SK-N-MC (cell line): ENCODE measurements at regions not wholly inside any gene's neighbourhood (a gene's known extent, or its start where the extent isn't known, plus 50 kb on each side); places are given as distances from the start of the nearest gene placed in this dataset.

Experiments used
- DNase-seq: peaks from one replicate; pipeline ENCODE4 v3.0.0-alpha.2; 2011; ENCODE audit warnings: low read depth, low spot score
- H3K27ac ChIP-seq: fragments of 200-600 bp; sonication (generic); 2 replicates; pipeline ENCODE4 v1.5.1; 2016; ENCODE audit warnings: mixed run types
- H3K36me3 ChIP-seq: fragments of 200-600 bp; sonication (generic); 2 replicates; pipeline ENCODE4 v1.6.1; 2017; ENCODE audit warnings: antibody characterized with exemption, low read length, mixed read lengths; ENCODE audit not compliant: insufficient read depth
- H3K4me3 ChIP-seq: fragments of 200-600 bp; sonication (generic); 2 replicates; pipeline ENCODE4 v1.5.1; 2016
- H3K9ac ChIP-seq: fragments of 200-600 bp; sonication (generic); 2 replicates; pipeline ENCODE4 v1.8.0; 2017; ENCODE audit warnings: mixed run types, mixed read lengths; ENCODE audit not compliant: insufficient read length
- H3K9me3 ChIP-seq: fragments of 200-600 bp; sonication (generic); 2 replicates; pipeline ENCODE4 v1.6.1; 2017; ENCODE audit warnings: low read depth, mild to moderate bottlenecking, antibody characterized with exemption, low read length, moderate library complexity, mixed read lengths
- EZH2 ChIP-seq: fragments of 200-600 bp; sonication (generic); IDR thresholded peaks from one replicate; pipeline ENCODE4 v1.6.1; 2017; ENCODE audit warnings: antibody characterized with exemption
- FOXP2 ChIP-seq: optimal IDR thresholded peaks from 2 replicates; pipeline ENCODE3; 2011; ENCODE audit warnings: mild to moderate bottlenecking, moderate library complexity; ENCODE audit not compliant: insufficient read depth; ENCODE audit errors: extremely low read length, control extremely low read depth
- POLR2AphosphoS5 ChIP-seq: IDR thresholded peaks from 2 replicates; pipeline ENCODE4 v1.6.1; 2012; ENCODE audit warnings: mild to moderate bottlenecking, low read depth, low read length, borderline replicate concordance

DNA sequence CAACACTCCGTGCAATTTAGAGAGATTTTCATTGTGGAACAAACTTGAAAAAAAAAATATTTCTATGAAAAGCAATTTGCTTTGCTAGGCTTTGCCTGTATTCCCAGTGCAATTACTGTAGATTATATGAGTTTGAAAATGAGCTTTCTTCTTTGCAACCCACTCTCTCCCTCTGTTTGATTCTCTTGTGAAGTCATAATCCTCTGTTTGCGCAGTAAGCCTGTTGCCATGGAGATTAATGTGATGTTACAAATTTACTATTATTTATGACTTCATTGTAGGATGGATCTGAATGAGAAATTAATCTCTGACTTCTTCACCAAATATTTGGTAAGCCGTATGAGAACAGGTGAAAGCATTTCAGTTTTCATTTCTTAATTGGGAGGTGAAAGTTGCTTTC, 320.3 kb downstream of the SPATA31D1 start:
- no peak for DNase-seq
- TF ChIP-seq FOXP2 (no peak), POLR2AphosphoS5 (no peak), EZH2 (no peak)
- Histone ChIP-seq H3K27ac (no peak overlapping the region), H3K4me3 (no peak overlapping the region), H3K9me3 (no peaks in the 10 kb centered on the region), H3K36me3 (no peaks in the 10 kb centered on the region), H3K9ac (no peak overlapping the region)

DNA sequence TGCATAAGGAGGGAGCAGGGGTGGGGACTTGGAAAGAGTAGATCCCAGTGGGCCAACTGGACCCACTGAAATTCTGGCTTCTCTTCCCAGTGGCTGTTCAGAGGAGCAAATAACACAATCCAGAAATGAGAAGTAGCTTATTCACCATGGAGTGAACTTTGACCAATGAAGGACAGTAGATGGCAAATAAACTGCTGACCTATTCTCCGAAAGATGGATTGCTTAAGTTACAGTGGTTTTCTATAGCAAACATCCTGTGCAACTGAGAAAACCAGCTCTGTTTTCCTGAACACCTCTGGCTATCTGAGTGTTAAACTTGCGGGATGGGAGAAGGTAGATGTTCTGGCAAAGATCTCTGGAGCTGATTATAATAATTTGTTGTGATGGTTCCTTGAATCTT, 325.1 kb downstream of the SPATA31D1 start:
- Histone ChIP-seq H3K27ac (no peak overlapping the region), H3K36me3 (no peaks in the 10 kb centered on the region), H3K9ac (no peak overlapping the region), H3K9me3 (no peaks in the 10 kb centered on the region), H3K4me3 (no peak overlapping the region)
- no peak for DNase-seq
- no peak for TF ChIP-seq FOXP2
- TF ChIP-seq EZH2: no peak
- TF ChIP-seq POLR2AphosphoS5: no peak

DNA sequence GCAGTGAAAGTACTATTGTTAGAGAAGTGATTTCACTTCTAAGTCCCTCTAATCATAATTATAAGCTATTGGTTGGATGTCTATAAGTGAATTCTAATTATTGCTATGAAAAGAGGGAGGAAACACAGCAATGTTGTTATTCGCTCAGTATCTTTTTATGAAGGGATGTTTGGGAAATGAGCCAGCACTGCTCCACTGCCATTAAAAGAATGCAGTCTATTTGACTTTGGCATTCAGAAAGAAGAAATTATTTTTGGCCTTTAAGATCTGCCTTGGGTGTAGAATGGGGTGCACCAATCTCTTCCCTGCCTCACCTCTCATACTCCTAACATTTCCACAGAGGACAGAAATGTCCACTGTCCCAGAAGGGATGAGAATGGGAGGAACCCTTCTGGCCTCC, 332.0 kb downstream of the SPATA31D1 start:
- Histone ChIP-seq H3K4me3 (no peak overlapping the region), H3K27ac (no peak overlapping the region), H3K9ac (no peak overlapping the region), H3K9me3 (no peaks in the 10 kb centered on the region), H3K36me3 (no peaks in the 10 kb centered on the region)
- DNase-seq: no peak
- TF ChIP-seq FOXP2 (no peak), EZH2 (no peak), POLR2AphosphoS5 (no peak)

DNA sequence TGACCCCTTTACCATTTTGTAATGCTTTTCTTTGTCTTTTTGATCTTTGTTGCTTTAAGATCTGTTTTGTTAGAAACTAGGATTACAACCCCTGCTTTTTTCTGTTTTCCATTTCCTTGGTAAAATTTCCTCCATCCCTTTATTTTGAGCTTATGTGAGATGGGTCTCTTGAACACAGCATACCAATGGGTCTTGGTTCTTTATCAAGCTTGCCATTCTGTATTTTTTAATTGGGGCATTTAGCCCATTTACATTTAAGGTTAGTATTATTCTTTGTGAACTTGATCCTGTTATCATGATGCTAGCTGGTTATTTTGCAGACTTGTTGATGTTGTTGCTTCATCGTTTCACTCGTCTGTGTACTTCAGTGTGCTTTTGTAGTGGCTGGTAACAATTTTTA, 337.3 kb downstream of the SPATA31D1 start:
- TF ChIP-seq EZH2 (no peak), POLR2AphosphoS5 (no peak), FOXP2 (no peak)
- H3K4me3 ChIP-seq: no peak overlapping the region
- no peak overlapping the region for H3K9ac ChIP-seq
- no peak overlapping the region for H3K27ac ChIP-seq
- H3K9me3 ChIP-seq: no peaks in the 10 kb centered on the region
- no peaks in the 10 kb centered on the region for H3K36me3 ChIP-seq
- DNase-seq: no peak

DNA sequence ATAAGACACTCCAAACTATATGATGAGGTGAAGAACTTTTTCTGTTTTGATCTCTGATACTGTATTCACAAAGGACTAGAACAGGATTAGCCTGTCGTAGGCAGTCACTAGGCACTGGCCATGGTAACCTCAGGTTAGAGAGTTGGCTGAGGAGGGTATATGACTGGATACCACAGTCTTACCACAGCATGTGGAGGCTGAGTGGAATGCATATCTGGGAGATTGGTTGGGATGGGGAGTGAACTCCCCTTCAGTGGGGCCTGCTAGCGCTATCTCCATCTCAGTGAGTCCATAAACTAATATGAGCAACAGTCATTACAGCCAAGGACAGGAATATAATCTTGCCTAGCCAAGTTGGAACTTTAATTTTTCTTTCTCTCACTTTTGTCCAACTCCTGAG, 339.1 kb downstream of the SPATA31D1 start:
- Histone ChIP-seq H3K27ac (no peak overlapping the region), H3K9me3 (no peaks in the 10 kb centered on the region), H3K9ac (no peak overlapping the region), H3K4me3 (no peak overlapping the region), H3K36me3 (no peaks in the 10 kb centered on the region)
- TF ChIP-seq POLR2AphosphoS5: no peak
- no peak for TF ChIP-seq FOXP2
- no peak for TF ChIP-seq EZH2
- DNase-seq: no peak

DNA sequence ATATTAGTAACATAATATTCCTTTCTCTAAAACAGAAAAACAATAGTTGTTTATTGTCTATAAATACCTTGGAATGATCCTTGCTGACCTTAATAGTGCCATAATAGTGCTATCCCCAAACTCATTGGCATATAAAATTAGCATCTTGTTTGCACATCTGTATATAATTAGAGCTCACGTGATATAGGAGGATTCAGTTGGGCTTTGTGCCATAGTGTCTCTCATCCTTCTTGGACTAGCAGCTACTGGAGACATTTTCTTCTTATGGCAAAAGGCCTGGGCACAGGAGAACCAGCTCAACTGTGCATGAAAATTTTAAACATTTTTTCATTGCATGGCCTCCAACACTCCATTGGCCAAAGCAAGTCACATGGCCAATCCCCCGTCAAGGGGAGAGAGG, 342.5 kb downstream of the SPATA31D1 start:
- TF ChIP-seq FOXP2 (no peak), EZH2 (no peak), POLR2AphosphoS5 (no peak)
- no peak overlapping the region for H3K27ac ChIP-seq

DNA sequence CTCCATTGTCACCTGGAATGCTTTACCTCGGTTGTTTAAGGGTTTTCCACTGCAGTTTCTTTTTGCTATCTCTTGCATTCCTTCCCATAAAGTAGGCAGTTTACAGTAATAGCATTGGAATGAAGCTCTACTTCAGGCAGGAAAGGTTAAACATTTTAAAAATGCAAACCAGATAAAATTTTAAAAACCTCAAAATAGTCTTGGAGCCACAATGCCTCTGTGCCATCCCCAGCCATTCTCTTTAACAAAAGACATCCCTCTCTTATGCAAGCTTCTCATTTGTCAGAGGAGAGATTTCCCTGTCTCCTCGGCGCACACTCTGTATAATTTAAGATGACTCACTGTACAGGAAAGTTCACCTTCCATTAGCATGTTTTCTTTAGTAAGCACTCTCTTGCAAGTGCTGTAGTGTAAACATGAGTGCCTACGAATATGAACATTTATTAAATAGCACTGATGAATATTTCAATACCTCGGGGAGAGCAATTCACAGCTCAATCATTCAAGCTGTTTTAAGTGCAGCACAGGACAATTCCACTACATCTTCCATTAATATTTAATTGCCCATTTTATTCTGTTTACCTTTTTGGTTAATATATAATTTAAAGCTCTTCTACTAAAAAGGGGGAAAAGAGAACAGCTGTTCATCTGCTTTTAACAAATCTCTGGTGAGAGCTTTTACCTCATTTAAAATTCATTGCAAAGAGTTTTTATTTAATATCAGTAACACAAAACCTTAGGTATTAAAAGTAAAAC, 343.6 kb downstream of the SPATA31D1 start:
- no peak for DNase-seq
- no peak for TF ChIP-seq FOXP2
- no peak for TF ChIP-seq POLR2AphosphoS5
- TF ChIP-seq EZH2: no peak
- no peaks in the 10 kb centered on the region for H3K36me3 ChIP-seq
- no peaks in the 10 kb centered on the region for H3K9me3 ChIP-seq
- H3K9ac ChIP-seq: no peak overlapping the region
- no peak overlapping the region for H3K27ac ChIP-seq
- no peak overlapping the region for H3K4me3 ChIP-seq

More for the DNA sequence above, 342.5 kb downstream of the SPATA31D1 start:
- Histone ChIP-seq H3K9ac (no peak overlapping the region), H3K9me3 (no peaks in the 10 kb centered on the region), H3K36me3 (no peaks in the 10 kb centered on the region), H3K4me3 (no peak overlapping the region)
- DNase-seq: no peak

DNA sequence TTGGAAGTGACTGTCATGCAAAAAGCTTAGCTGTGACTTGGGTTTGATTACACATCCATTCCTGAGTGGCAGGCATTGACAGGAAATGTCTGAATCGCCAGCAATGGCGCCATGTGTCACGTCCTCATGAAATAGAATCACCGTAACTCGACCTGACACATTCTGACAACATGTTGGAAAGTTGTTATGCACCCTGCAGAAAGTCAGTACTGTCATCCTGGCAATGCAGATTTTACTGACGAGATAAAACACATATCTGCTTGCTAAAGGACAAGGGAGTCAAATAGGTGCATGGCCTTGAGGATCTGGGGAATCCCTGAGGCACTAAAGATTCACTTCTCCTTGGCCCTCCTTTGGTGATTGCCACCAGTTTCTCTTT, 344.2 kb downstream of the SPATA31D1 start:
- Histone ChIP-seq H3K27ac (no peak overlapping the region), H3K4me3 (no peak overlapping the region), H3K9me3 (no peaks in the 10 kb centered on the region), H3K36me3 (no peaks in the 10 kb centered on the region), H3K9ac (no peak overlapping the region)
- no peak for DNase-seq
- TF ChIP-seq FOXP2 (no peak), POLR2AphosphoS5 (no peak), EZH2 (no peak)

DNA sequence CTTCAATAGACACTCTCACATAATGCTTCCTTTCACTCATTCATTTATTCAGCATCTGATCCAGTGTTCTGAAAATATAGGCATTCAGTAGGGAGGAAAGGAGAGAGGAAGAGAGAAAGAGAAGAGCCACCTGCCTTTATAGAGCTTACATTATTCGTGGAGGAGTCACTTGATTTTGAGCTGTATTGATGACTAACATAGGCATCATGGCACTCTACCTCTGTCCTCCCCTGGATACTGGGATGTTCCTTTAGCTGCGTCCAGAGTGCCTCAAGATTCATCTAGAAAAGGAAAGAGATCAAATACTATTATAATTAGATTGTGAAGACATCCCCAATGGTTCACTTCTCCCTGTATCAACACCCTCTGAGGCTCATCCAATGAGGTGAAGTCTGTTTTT, 345.1 kb downstream of the SPATA31D1 start:
- Histone ChIP-seq H3K27ac (no peak overlapping the region), H3K4me3 (no peak overlapping the region), H3K36me3 (no peaks in the 10 kb centered on the region), H3K9me3 (no peaks in the 10 kb centered on the region), H3K9ac (no peak overlapping the region)
- no peak for DNase-seq
- TF ChIP-seq EZH2 (no peak), POLR2AphosphoS5 (no peak), FOXP2 (no peak)
